GM23248 (cell line): ENCODE measurements at regions not wholly inside any gene's neighbourhood (a gene's known extent, or its start where the extent isn't known, plus 50 kb on each side); places are given as distances from the start of the nearest gene placed in this dataset.
"Not testable (repeated sequence)": the region's sequence is repeated elsewhere in the genome, so short reads cannot be mapped to it uniquely, and the experiment has no call there.

Source experiments
- DNase-seq: peaks from one replicate; pipeline ENCODE4 v3.0.0-alpha.2; 2015
- H2AFZ ChIP-seq: fragments of 200-600 bp; sonication (generic); 2 replicates; pipeline ENCODE4 v1.6.1; 2016; ENCODE audit warnings: antibody characterized with exemption
- H3F3A ChIP-seq: fragments of 200-600 bp; sonication (generic); 2 replicates; pipeline ENCODE4 v1.6.1; 2016; ENCODE audit warnings: mild to moderate bottlenecking, antibody characterized with exemption, mixed run types; ENCODE audit not compliant: insufficient read depth
- H3K27ac ChIP-seq: fragments of 200-600 bp; sonication (generic); 2 replicates; pipeline ENCODE4 v1.5.1; 2016; ENCODE audit warnings: mild to moderate bottlenecking
- H3K27me3 ChIP-seq: fragments of 200-600 bp; sonication (generic); replicated peaks from 2 replicates; pipeline ENCODE4 v1.6.1; 2016; ENCODE audit warnings: mild to moderate bottlenecking; ENCODE audit not compliant: insufficient read depth
- H3K36me3 ChIP-seq: fragments of 200-600 bp; sonication (generic); 2 replicates; pipeline ENCODE4 v1.6.1; 2016; ENCODE audit warnings: low read depth, mild to moderate bottlenecking
- H3K4me1 ChIP-seq: fragments of 200-600 bp; sonication (generic); 2 replicates; pipeline ENCODE4 v1.6.1; 2016; ENCODE audit warnings: mild to moderate bottlenecking; ENCODE audit not compliant: insufficient read depth
- H3K4me2 ChIP-seq: fragments of 200-600 bp; sonication (generic); one replicate; pipeline ENCODE4 v1.6.1; 2016; ENCODE audit warnings: mild to moderate bottlenecking; ENCODE audit not compliant: unreplicated experiment
- H3K4me3 ChIP-seq: fragments of 200-600 bp; sonication (generic); 2 replicates; pipeline ENCODE4 v1.5.1; 2016; ENCODE audit warnings: mild to moderate bottlenecking
- H3K79me2 ChIP-seq: fragments of 200-600 bp; sonication (generic); 2 replicates; pipeline ENCODE4 v1.6.1; 2016; ENCODE audit warnings: mild to moderate bottlenecking; ENCODE audit not compliant: insufficient read depth
- H3K9ac ChIP-seq: fragments of 200-600 bp; sonication (generic); 2 replicates; pipeline ENCODE4 v1.6.1; 2016; ENCODE audit warnings: mild to moderate bottlenecking
- H3K9me2 ChIP-seq: fragments of 200-600 bp; sonication (generic); 2 replicates; pipeline ENCODE4 v1.6.1; 2016; ENCODE audit warnings: mixed run types, mild to moderate bottlenecking, moderate library complexity; ENCODE audit not compliant: insufficient read depth
- H3K9me3 ChIP-seq: fragments of 200-600 bp; sonication (generic); one replicate; pipeline ENCODE4 v1.6.1; 2017; ENCODE audit warnings: low read depth
- H4K20me1 ChIP-seq: fragments of 200-600 bp; sonication (generic); 2 replicates; pipeline ENCODE4 v1.6.0; 2016; ENCODE audit not compliant: insufficient read depth
- EZH2 ChIP-seq: fragments of 200-600 bp; sonication (generic); IDR thresholded peaks from 2 replicates; pipeline ENCODE4 v1.6.1; 2018; ENCODE audit warnings: antibody characterized with exemption, mild to moderate bottlenecking; ENCODE audit not compliant: insufficient read depth, poor library complexity, severe bottlenecking
- EZH2phosphoT487 ChIP-seq: fragments of 200-600 bp; sonication (generic); IDR thresholded peaks from 2 replicates; pipeline ENCODE4 v1.6.1; 2018; ENCODE audit warnings: antibody characterized with exemption, moderate library complexity, mild to moderate bottlenecking, low read depth; ENCODE audit not compliant: insufficient read depth
- WGBS, 2 experiments: methylation state at CpG; one replicate each; pipeline ENCODE4 v1.1.6; 2015 to 2017; ENCODE audit warnings: low lambda C conversion rate in 2 of 2, low coverage in 1 of 2; ENCODE audit errors: missing lambda C conversion rate in 2 of 2; 5-methylcytosine and 5-hydroxymethylcytosine counted together
- in situ Hi-C: fragments of 300-500 bp; cut with MboI; formaldehyde crosslinking; loops from 2 replicates; pipeline ENCODE4 v1.15.0; 2020

DNA sequence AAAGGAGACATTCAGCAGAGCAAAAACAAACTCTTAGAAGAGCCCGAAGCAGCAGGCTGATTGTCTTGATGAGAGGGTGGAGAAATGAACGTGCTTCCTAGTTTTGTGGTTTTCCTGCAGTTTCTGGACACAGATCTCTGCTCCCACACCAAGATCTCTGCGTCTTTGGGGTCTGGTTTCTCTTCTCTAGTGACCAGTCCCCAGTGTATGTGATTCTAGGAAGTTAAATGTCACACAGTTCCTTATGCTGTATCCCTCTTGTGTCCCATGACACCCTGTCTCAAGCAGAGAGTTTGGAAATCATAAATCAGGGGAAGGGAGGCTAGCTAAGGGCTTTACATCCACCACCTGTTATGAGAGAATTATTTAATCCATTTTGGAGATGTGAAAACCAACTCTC is 55.4 kb upstream of the KLF14 start:
- in situ Hi-C loops: no loop called here
- no peak overlapping the region for H3K27ac ChIP-seq
- H3K9me2 ChIP-seq: no peaks in the 10 kb centered on the region
- peaks cover 8% of the 10 kb centered on the region; the same call in 1 of the 2 replicates for H3F3A ChIP-seq
- H3K79me2 ChIP-seq: no peaks in the 10 kb centered on the region
- no peaks in the 10 kb centered on the region for H3K27me3 ChIP-seq
- no peaks in the 10 kb centered on the region; the same call in 1 of the 2 replicates for H3K4me1 ChIP-seq
- H3K4me3 ChIP-seq: no peak overlapping the region
- no peak overlapping the region for H3K4me2 ChIP-seq
- H4K20me1 ChIP-seq: no peaks in the 10 kb centered on the region
- TF ChIP-seq EZH2phosphoT487 (no peak), EZH2 (no peak)
- WGBS, 2 experiments: 56 to 60% methylated on average over 3 of the region's 3 CpGs
- no peak overlapping the region for H2AFZ ChIP-seq
- H3K36me3 ChIP-seq: no peaks in the 10 kb centered on the region
- no peaks in the 10 kb centered on the region for H3K9me3 ChIP-seq
- no peak overlapping the region for H3K9ac ChIP-seq
- no peak for DNase-seq

DNA sequence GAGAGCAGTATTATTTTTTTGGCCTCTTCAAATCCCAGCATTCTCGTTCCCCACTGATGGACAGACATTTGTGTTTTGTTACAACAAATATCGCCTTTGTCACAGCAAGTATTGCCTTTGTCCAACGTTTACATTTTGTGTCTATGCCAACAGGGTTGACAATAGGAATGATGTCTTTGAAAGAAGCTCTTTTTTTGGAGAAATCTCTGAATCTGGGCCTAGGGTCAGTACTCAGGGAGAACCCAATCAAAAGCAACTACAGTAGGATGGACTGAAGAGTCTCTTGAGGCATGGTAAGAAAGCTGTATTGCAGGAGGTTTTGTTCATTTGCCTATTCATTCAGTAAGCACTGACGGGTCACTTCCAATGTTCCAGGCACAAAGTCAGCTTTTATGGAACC is 57.7 kb upstream of the KLF14 start:
- TF ChIP-seq EZH2phosphoT487: no peak
- no peak for TF ChIP-seq EZH2
- Histone ChIP-seq H3K27me3 (no peaks in the 10 kb centered on the region), H3K4me2 (no peak overlapping the region), H3K79me2 (no peaks in the 10 kb centered on the region), H2AFZ (no peak overlapping the region), H3K4me1 (no peaks in the 10 kb centered on the region; the same call in none of the 2 replicates), H3K9me3 (no peaks in the 10 kb centered on the region), H3K36me3 (no peaks in the 10 kb centered on the region), H4K20me1 (no peaks in the 10 kb centered on the region), H3K9me2 (no peaks in the 10 kb centered on the region), H3K27ac (no peak overlapping the region), H3K9ac (no peak overlapping the region), H3K4me3 (no peak overlapping the region), H3F3A (peaks cover 8% of the 10 kb centered on the region; the same call in 1 of the 2 replicates)
- in situ Hi-C loops: no loop called here
- WGBS, 2 experiments: 57 to 71% methylated on average over 4 of the region's 4 CpGs
- DNase-seq: no peak

- no peak for TF ChIP-seq EZH2
- no peak for TF ChIP-seq EZH2phosphoT487
- H3K9me2 ChIP-seq: no peaks in the 10 kb centered on the region
- peaks cover 8% of the 10 kb centered on the region; the same call in 1 of the 2 replicates for H3F3A ChIP-seq
- no peaks in the 10 kb centered on the region for H3K79me2 ChIP-seq
- peak overlapping the region; percentile 79 for H3K27ac ChIP-seq
- H3K4me3 ChIP-seq: peak overlapping the region; percentile 70
- peak overlapping the region; percentile 81 for H3K9ac ChIP-seq
- in situ Hi-C loops: no loop called here
- WGBS, 2 experiments: 54 to 67% methylated on average over 9 of the region's 9 CpGs
- H2AFZ ChIP-seq: peak overlapping the region; percentile 86
- no peaks in the 10 kb centered on the region for H3K9me3 ChIP-seq
- peak; percentile 66 for DNase-seq
- no peaks in the 10 kb centered on the region for H3K27me3 ChIP-seq
- H3K4me1 ChIP-seq: no peaks in the 10 kb centered on the region; the same call in none of the 2 replicates
- no peaks in the 10 kb centered on the region for H3K36me3 ChIP-seq
- peak overlapping the region; percentile 73 for H3K4me2 ChIP-seq
- H4K20me1 ChIP-seq: no peaks in the 10 kb centered on the region
Measured at GRCh38 chr7:130793855-130794618, 60.0 kb upstream of the KLF14 start.

DNA sequence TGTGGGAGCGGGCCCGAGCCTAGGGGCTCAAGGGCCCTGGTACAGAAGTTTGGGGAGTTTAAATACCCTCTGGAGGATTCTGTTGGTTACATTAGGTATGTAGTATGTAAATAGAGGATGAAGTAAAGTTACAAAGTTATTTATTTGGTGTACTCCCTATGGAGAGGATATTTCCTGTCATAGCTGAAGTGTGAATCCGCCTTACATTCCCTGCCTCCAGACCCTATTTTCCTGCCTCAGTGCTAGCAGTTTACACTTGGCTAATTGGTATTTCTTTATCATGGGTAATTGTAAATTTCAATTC is 60.6 kb upstream of the KLF14 start:
- peak overlapping the region; percentile 73 for H3K4me2 ChIP-seq
- no peaks in the 10 kb centered on the region for H3K9me2 ChIP-seq
- H3K4me3 ChIP-seq: peak overlapping the region; percentile 70
- no peaks in the 10 kb centered on the region for H4K20me1 ChIP-seq
- H3K9me3 ChIP-seq: no peaks in the 10 kb centered on the region
- peak overlapping the region; percentile 81 for H3K9ac ChIP-seq
- in situ Hi-C loops: no loop called here
- H3K27ac ChIP-seq: peak overlapping the region; percentile 79
- H3K4me1 ChIP-seq: no peaks in the 10 kb centered on the region; the same call in none of the 2 replicates
- no peak for DNase-seq
- WGBS, 2 experiments: 34 to 61% methylated on average over 3 of the region's 3 CpGs
- H2AFZ ChIP-seq: peak overlapping the region; percentile 86
- peaks cover 8% of the 10 kb centered on the region; the same call in 1 of the 2 replicates for H3F3A ChIP-seq
- no peaks in the 10 kb centered on the region for H3K79me2 ChIP-seq
- H3K36me3 ChIP-seq: no peaks in the 10 kb centered on the region
- no peaks in the 10 kb centered on the region for H3K27me3 ChIP-seq
- TF ChIP-seq EZH2 (no peak), EZH2phosphoT487 (no peak)

DNA sequence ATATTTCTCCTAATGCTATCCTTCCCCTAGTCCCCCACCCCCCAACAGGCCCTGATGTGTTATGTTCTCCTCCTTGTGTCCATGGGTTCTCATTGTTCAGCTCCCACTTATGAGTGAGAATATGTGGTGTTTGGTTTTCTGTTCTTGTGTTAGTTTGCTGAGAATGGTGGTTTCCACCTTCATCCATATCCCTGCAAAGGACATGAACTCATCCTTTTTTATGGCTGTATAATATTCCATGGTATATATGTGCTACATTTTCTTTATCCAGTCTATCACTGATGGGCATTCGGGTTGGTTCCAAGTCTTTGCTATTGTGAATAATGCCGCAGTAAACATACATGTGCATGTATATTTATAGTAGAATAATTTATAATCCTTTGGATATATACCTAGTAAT is 62.4 kb upstream of the KLF14 start:
- H3K9ac ChIP-seq, H3K27me3 ChIP-seq, H4K20me1 ChIP-seq, H3K27ac ChIP-seq, H3K79me2 ChIP-seq, in situ Hi-C loops, H3K4me3 ChIP-seq, H3K9me3 ChIP-seq, H3F3A ChIP-seq, H3K9me2 ChIP-seq, H3K36me3 ChIP-seq, DNase-seq, H3K4me2 ChIP-seq, H2AFZ ChIP-seq, H3K4me1 ChIP-seq: not testable (repeated sequence)
- WGBS, 2 experiments: 53 to 73% methylated on average over 2 of the region's 2 CpGs
